K562 (cell line): ENCODE measurements at regions not wholly inside any gene's neighbourhood (a gene's known extent, or its start where the extent isn't known, plus 50 kb on each side); places are given as distances from the start of the nearest gene placed in this dataset.

ENCODE experiments used
- CXXC5 ChIP-seq: fragments of 250-450 bp; sonication (Bioruptor Pico); IDR thresholded peaks from 2 replicates; pipeline ENCODE4 v1.8.0; 2022; ENCODE audit warnings: inconsistent platforms, mild to moderate bottlenecking, moderate library complexity
- DDX20 ChIP-seq: fragments of 450-650 bp; IDR thresholded peaks from 2 replicates; pipeline ENCODE4 v1.6.1; 2016; ENCODE audit warnings: missing genetic modification characterization, low read depth, mild to moderate bottlenecking, missing compliant biosample characterization, moderate library complexity
- HMGN3 ChIP-seq: IDR thresholded peaks from 2 replicates; pipeline ENCODE4 v1.6.1; 2011; ENCODE audit warnings: borderline replicate concordance, low read depth, mild to moderate bottlenecking, mixed read lengths, low read length; ENCODE audit not compliant: insufficient read length; ENCODE audit errors: extremely low read depth
- OTX1 ChIP-seq: fragments of 450-650 bp; formaldehyde crosslinking; IDR thresholded peaks from 2 replicates; pipeline ENCODE4 v1.4.0; 2022; ENCODE audit warnings: mild to moderate bottlenecking
- RAD51 ChIP-seq: fragments of 450-650 bp; IDR thresholded peaks from 2 replicates; pipeline ENCODE4 v1.7.1; 2016; ENCODE audit warnings: low read depth, mild to moderate bottlenecking, borderline replicate concordance
- RBM34 ChIP-seq: fragments of 200-400 bp; formaldehyde crosslinking; IDR thresholded peaks from 2 replicates; pipeline ENCODE4 v1.6.1; 2018; ENCODE audit warnings: low read length, borderline replicate concordance; ENCODE audit not compliant: insufficient read depth
- RFX1 ChIP-seq: fragments of 450-650 bp; IDR thresholded peaks from 2 replicates; pipeline ENCODE4 v1.6.1; 2016; ENCODE audit warnings: mild to moderate bottlenecking, moderate library complexity
- SMARCA5 ChIP-seq: fragments of 450-650 bp; IDR thresholded peaks from 2 replicates; pipeline ENCODE4 v1.6.1; 2016
- SPI1 ChIP-seq: IDR thresholded peaks from 2 replicates; pipeline ENCODE4 v1.6.1; 2011; ENCODE audit warnings: low read depth, low read length, control low read depth, borderline replicate concordance
- ZBTB2 ChIP-seq: fragments of 450-650 bp; IDR thresholded peaks from 2 replicates; pipeline ENCODE4 v1.6.1; 2016; ENCODE audit warnings: antibody characterized with exemption
- ZFP91 ChIP-seq: sonication (generic); formaldehyde crosslinking; IDR thresholded peaks from 2 replicates; pipeline ENCODE4 v1.8.0; 2022; ENCODE audit warnings: mild to moderate bottlenecking, missing genetic modification reagents
- ZFX ChIP-seq: sonication (generic); formaldehyde crosslinking; IDR thresholded peaks from 2 replicates; pipeline ENCODE4 v1.8.0; 2022; ENCODE audit warnings: mild to moderate bottlenecking, missing genetic modification reagents, moderate library complexity
- ZNF121 ChIP-seq: sonication (generic); formaldehyde crosslinking; conservative IDR thresholded peaks from 2 replicates; pipeline ENCODE4 v1.8.0; 2022; ENCODE audit warnings: missing genetic modification reagents
- ZNF197 ChIP-seq: fragments of 200-800 bp; sonication (Bioruptor generic); IDR thresholded peaks from 2 replicates; pipeline ENCODE4 v1.6.1; 2016; ENCODE audit warnings: low read depth, missing genetic modification characterization, missing compliant biosample characterization
- ZNF395 ChIP-seq: fragments of 200-800 bp; sonication (Bioruptor generic); IDR thresholded peaks from 2 replicates; pipeline ENCODE4 v1.6.1; 2017; ENCODE audit warnings: missing genetic modification characterization, missing compliant biosample characterization
- ZNF41 ChIP-seq: fragments of 250-450 bp; sonication (Bioruptor Pico); conservative IDR thresholded peaks from 2 replicates; pipeline ENCODE4 v1.4.0; 2020; ENCODE audit warnings: mild to moderate bottlenecking
- TF ChIP-seq, protein P1 (sequence below): fragments of 450-650 bp; IDR thresholded peaks from 2 replicates; pipeline ENCODE4 v1.6.1; 2018; ENCODE audit not compliant: partially characterized antibody
- TF ChIP-seq, protein P2 (sequence below): sonication (generic); formaldehyde crosslinking; IDR thresholded peaks from 2 replicates; pipeline ENCODE4 v1.8.0; 2022; ENCODE audit warnings: mild to moderate bottlenecking, missing genetic modification reagents, borderline replicate concordance

GRCh38 chr21:33980276-33980916, 64.8 kb upstream of the ATP5PO start (continued):
- no peak for TF ChIP-seq HMGN3
- no peak for TF ChIP-seq ZNF197
- TF ChIP-seq CXXC5, result no peak
- TF ChIP-seq SPI1, result 0 out of 2 replicates have a peak, but pooled peaks have one; percentile 13
- TF ChIP-seq ZNF121 (CRISPR knock-in tag), result no peak
- no peak for TF ChIP-seq ZNF41 (CRISPR knock-in tag)
- no peak for TF ChIP-seq RBM34
- no peak for TF ChIP-seq DDX20 (tag)
- TF ChIP-seq ZFP91 (CRISPR knock-in tag), result no peak
- peak; percentile 58 for TF ChIP-seq RAD51
- no peak for TF ChIP-seq ZFX (CRISPR knock-in tag)
- no peak for TF ChIP-seq RFX1
- TF ChIP-seq, protein P1, sequence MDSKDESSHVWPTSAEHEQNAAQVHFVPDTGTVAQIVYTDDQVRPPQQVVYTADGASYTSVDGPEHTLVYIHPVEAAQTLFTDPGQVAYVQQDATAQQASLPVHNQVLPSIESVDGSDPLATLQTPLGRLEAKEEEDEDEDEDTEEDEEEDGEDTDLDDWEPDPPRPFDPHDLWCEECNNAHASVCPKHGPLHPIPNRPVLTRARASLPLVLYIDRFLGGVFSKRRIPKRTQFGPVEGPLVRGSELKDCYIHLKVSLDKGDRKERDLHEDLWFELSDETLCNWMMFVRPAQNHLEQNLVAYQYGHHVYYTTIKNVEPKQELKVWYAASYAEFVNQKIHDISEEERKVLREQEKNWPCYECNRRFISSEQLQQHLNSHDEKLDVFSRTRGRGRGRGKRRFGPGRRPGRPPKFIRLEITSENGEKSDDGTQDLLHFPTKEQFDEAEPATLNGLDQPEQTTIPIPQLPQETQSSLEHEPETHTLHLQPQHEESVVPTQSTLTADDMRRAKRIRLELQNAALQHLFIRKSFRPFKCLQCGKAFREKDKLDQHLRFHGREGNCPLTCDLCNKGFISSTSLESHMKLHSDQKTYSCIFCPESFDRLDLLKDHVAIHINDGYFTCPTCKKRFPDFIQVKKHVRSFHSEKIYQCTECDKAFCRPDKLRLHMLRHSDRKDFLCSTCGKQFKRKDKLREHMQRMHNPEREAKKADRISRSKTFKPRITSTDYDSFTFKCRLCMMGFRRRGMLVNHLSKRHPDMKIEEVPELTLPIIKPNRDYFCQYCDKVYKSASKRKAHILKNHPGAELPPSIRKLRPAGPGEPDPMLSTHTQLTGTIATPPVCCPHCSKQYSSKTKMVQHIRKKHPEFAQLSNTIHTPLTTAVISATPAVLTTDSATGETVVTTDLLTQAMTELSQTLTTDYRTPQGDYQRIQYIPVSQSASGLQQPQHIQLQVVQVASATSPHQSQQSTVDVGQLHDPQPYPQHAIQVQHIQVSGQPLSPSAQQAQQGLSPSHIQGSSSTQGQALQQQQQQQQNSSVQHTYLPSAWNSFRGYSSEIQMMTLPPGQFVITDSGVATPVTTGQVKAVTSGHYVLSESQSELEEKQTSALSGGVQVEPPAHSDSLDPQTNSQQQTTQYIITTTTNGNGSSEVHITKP, result no peak
- no peak for TF ChIP-seq SMARCA5
- no peak for TF ChIP-seq ZNF395 (CRISPR knock-in tag)
- no peak for TF ChIP-seq ZBTB2
- TF ChIP-seq OTX1 (CRISPR knock-in tag), result no peak
- TF ChIP-seq, protein P2, sequence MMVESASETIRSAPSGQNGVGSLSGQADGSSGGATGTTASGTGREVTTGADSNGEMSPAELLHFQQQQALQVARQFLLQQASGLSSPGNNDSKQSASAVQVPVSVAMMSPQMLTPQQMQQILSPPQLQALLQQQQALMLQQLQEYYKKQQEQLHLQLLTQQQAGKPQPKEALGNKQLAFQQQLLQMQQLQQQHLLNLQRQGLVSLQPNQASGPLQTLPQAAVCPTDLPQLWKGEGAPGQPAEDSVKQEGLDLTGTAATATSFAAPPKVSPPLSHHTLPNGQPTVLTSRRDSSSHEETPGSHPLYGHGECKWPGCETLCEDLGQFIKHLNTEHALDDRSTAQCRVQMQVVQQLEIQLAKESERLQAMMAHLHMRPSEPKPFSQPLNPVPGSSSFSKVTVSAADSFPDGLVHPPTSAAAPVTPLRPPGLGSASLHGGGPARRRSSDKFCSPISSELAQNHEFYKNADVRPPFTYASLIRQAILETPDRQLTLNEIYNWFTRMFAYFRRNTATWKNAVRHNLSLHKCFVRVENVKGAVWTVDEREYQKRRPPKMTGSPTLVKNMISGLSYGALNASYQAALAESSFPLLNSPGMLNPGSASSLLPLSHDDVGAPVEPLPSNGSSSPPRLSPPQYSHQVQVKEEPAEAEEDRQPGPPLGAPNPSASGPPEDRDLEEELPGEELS (CRISPR knock-in tag), result no peak
